ENCODE measurements at regions not wholly inside any gene's neighbourhood (a gene's known extent, or its start where the extent isn't known, plus 50 kb on each side); places are given as distances from the start of the nearest gene placed in this dataset.

DNA sequence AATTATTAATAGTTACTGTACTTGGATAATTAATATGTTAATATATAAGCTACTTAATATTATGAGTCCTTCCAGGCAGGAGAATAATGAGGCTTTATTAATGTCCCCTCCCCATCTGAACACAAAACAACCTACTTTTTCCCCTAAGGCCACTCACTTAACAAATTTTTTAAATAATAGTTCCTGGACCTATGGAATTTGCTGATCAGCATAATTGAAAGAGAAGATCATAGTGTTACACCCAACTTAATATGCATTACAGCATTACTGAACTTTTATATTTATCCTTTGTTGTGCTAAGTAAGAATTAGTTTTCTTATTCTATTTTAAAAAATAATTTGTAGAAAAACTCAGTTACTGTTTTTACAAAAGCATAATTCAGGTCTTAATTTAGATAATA lies 1537.7 kb upstream of the GOT2 start:
- no peak overlapping the region for H3K9ac ChIP-seq (ENCODE audit: low read depth in 1 of 2, low read length in 2 of 2)

DNA sequence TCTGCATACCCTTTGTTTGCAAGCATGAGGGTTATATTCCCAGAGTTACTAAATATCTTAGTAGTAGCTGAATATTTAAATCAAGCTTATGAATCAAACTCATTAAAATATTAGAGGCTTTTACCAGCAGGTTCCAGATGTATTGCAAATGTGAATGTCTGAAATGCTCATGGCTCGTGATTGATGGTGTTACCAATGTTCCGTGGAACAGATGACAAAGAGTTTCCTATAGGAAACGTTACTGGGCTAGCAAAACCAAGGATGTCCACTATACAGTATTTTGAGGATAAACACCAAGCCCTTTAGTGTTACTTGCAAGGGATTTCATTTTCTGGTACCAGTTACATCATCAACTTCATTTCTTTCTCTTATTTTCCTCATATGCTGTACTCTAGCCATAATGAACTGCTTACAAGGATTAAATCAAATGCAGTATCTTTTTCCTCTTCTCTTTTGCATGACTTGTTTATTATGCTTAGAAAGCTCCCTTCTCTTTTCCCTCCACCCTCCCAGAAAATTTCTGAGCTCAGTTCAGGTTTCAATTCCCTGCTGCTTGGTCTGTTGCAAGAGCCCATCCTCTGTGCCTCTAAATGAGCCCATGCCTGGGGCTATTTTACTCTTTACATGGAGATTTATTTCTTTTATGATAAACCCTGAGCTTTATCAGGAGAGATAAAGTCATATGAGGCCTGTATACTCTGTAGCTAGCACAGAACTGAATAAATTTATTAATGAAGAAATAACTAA lies 1537.1 kb upstream of the GOT2 start:
- no peak overlapping the region for H3K9ac ChIP-seq (ENCODE audit: low read depth in 1 of 2, low read length in 2 of 2)
- DNase-seq (ENCODE audit: low spot score) = no peak
- WGBS = 40% methylated on average over 3 of the region's 3 CpGs
- TF ChIP-seq GABPA (IDR thresholded peaks at IDR 0.05 in 1 of 2, conservative IDR thresholded peaks at IDR 0.05 in 1 of 2) (no peak), TAF1 (conservative IDR thresholded peaks at IDR 0.05) (no peak), RXRA (IDR thresholded peaks at IDR 0.05) (no peak), RAD21 (IDR thresholded peaks at IDR 0.05) (no peak), HNF4A (conservative IDR thresholded peaks at IDR 0.05) (no peak), YY1 (IDR thresholded peaks at IDR 0.05) (no peak), SP1 (IDR thresholded peaks at IDR 0.05) (no peak), NR2F2 (IDR thresholded peaks at IDR 0.05) (no peak), FOXA2 (IDR thresholded peaks at IDR 0.05) (no peak), HNF4G (IDR thresholded peaks at IDR 0.05) (no peak), EGR1 (IDR thresholded peaks at IDR 0.05; ENCODE audit: low read depth in 2 of 2) (no peak)
- TF ChIP-seq, protein P1, sequence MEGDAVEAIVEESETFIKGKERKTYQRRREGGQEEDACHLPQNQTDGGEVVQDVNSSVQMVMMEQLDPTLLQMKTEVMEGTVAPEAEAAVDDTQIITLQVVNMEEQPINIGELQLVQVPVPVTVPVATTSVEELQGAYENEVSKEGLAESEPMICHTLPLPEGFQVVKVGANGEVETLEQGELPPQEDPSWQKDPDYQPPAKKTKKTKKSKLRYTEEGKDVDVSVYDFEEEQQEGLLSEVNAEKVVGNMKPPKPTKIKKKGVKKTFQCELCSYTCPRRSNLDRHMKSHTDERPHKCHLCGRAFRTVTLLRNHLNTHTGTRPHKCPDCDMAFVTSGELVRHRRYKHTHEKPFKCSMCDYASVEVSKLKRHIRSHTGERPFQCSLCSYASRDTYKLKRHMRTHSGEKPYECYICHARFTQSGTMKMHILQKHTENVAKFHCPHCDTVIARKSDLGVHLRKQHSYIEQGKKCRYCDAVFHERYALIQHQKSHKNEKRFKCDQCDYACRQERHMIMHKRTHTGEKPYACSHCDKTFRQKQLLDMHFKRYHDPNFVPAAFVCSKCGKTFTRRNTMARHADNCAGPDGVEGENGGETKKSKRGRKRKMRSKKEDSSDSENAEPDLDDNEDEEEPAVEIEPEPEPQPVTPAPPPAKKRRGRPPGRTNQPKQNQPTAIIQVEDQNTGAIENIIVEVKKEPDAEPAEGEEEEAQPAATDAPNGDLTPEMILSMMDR (IDR thresholded peaks at IDR 0.05; ENCODE audit: low read depth, low read length, missing input control) = no peak
- TF ChIP-seq, protein P2, sequence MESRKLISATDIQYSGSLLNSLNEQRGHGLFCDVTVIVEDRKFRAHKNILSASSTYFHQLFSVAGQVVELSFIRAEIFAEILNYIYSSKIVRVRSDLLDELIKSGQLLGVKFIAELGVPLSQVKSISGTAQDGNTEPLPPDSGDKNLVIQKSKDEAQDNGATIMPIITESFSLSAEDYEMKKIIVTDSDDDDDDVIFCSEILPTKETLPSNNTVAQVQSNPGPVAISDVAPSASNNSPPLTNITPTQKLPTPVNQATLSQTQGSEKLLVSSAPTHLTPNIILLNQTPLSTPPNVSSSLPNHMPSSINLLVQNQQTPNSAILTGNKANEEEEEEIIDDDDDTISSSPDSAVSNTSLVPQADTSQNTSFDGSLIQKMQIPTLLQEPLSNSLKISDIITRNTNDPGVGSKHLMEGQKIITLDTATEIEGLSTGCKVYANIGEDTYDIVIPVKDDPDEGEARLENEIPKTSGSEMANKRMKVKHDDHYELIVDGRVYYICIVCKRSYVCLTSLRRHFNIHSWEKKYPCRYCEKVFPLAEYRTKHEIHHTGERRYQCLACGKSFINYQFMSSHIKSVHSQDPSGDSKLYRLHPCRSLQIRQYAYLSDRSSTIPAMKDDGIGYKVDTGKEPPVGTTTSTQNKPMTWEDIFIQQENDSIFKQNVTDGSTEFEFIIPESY (IDR thresholded peaks at IDR 0.05) = no peak

More for the DNA sequence above, 1537.7 kb upstream of the GOT2 start:
- no peak overlapping the region for H3K4me3 ChIP-seq (ENCODE audit: low read depth in 1 of 3, low read length in 3 of 3)
- DNase-seq (ENCODE audit: low spot score) = no peak
- no peaks in the 10 kb centered on the region for H3K9me3 ChIP-seq (ENCODE audit: control insufficient read depth in 4 of 4, low read length in 3 of 4)
- H3K27ac ChIP-seq (ENCODE audit: low read depth in 1 of 2, low read length in 2 of 2) = no peak overlapping the region
- TF ChIP-seq, protein P1 (IDR thresholded peaks at IDR 0.05; ENCODE audit: low read depth, low read length, missing input control) = no peak
- TF ChIP-seq GABPA (IDR thresholded peaks at IDR 0.05 in 1 of 2, conservative IDR thresholded peaks at IDR 0.05 in 1 of 2) (no peak), TAF1 (conservative IDR thresholded peaks at IDR 0.05) (no peak), MAX (IDR thresholded peaks at IDR 0.05) (no peak), HNF4G (IDR thresholded peaks at IDR 0.05) (no peak), FOXA1 (IDR thresholded peaks at IDR 0.05) (no peak), JUND (IDR thresholded peaks at IDR 0.05) (no peak), HNF4A (conservative IDR thresholded peaks at IDR 0.05) (no peak), SP1 (IDR thresholded peaks at IDR 0.05) (no peak), RXRA (IDR thresholded peaks at IDR 0.05) (no peak), FOXA2 (IDR thresholded peaks at IDR 0.05) (no peak)
- TF ChIP-seq, protein P2 (IDR thresholded peaks at IDR 0.05) = no peak
- TF ChIP-seq, protein P3, sequence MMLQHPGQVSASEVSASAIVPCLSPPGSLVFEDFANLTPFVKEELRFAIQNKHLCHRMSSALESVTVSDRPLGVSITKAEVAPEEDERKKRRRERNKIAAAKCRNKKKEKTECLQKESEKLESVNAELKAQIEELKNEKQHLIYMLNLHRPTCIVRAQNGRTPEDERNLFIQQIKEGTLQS (IDR thresholded peaks at IDR 0.05) = no peak
- H3K4me1 ChIP-seq (ENCODE audit: control insufficient read depth in 4 of 4, insufficient read depth in 4 of 4, low read length in 3 of 4) = no peaks in the 10 kb centered on the region
- H3K27me3 ChIP-seq (ENCODE audit: control insufficient read depth in 4 of 4, insufficient read depth in 4 of 4, low read length in 3 of 4) = no peaks in the 10 kb centered on the region
- no peaks in the 10 kb centered on the region for H3K36me3 ChIP-seq (ENCODE audit: control insufficient read depth in 4 of 4, insufficient read depth in 3 of 4, low read depth in 1 of 4, low read length in 3 of 4)

More for the DNA sequence above, 1537.1 kb upstream of the GOT2 start:
- Histone ChIP-seq H3K27ac (ENCODE audit: low read depth in 1 of 2, low read length in 2 of 2) (no peak overlapping the region), H3K4me3 (ENCODE audit: low read depth in 1 of 3, low read length in 3 of 3) (no peak overlapping the region), H3K9me3 (ENCODE audit: control insufficient read depth in 4 of 4, low read length in 3 of 4) (no peaks in the 10 kb centered on the region), H3K27me3 (ENCODE audit: control insufficient read depth in 4 of 4, insufficient read depth in 4 of 4, low read length in 3 of 4) (no peaks in the 10 kb centered on the region), H3K4me1 (ENCODE audit: control insufficient read depth in 4 of 4, insufficient read depth in 4 of 4, low read length in 3 of 4) (no peaks in the 10 kb centered on the region), H3K36me3 (ENCODE audit: control insufficient read depth in 4 of 4, insufficient read depth in 3 of 4, low read depth in 1 of 4, low read length in 3 of 4) (no peaks in the 10 kb centered on the region)

Measured in liver (tissue), 8 donors.